Liver (tissue), 8 donors: ENCODE measurements at regions not wholly inside any gene's neighbourhood (a gene's known extent, or its start where the extent isn't known, plus 50 kb on each side); places are given as distances from the start of the nearest gene placed in this dataset.

Experiments used
- DNase-seq: peaks from one replicate; pipeline ENCODE4 v3.0.0-alpha.2; 2017; ENCODE audit warnings: low spot score
- H3K27ac ChIP-seq, 2 donors: one replicate each; pipeline ENCODE4 v1.7.0; 2013; ENCODE audit warnings: inconsistent platforms in 2 of 2, low read length in 2 of 2, control low read depth in 1 of 2, low read depth in 1 of 2, mild to moderate bottlenecking in 1 of 2
- H3K27me3 ChIP-seq, 4 donors: one replicate each; pipeline versions ENCODE4 v1.6.1 to v1.7.0; 2013; ENCODE audit warnings: low read length in 3 of 4, inconsistent platforms in 1 of 4, mild to moderate bottlenecking in 1 of 4, moderate library complexity in 1 of 4; ENCODE audit not compliant: control insufficient read depth in 4 of 4, insufficient read depth in 4 of 4
- H3K36me3 ChIP-seq, 4 donors: one replicate each; pipeline versions ENCODE4 v1.6.1 to v1.7.0; 2013; ENCODE audit warnings: low read length in 3 of 4, mild to moderate bottlenecking in 3 of 4, low read depth in 1 of 4, moderate library complexity in 1 of 4; ENCODE audit not compliant: control insufficient read depth in 4 of 4, insufficient read depth in 3 of 4
- H3K4me1 ChIP-seq, 4 donors: one replicate each; pipeline versions ENCODE4 v1.6.1 to v1.7.0; 2013; ENCODE audit warnings: low read length in 3 of 4, mild to moderate bottlenecking in 3 of 4, moderate library complexity in 1 of 4; ENCODE audit not compliant: control insufficient read depth in 4 of 4, insufficient read depth in 4 of 4
- H3K4me3 ChIP-seq, 3 donors: one replicate each; pipeline versions ENCODE4 v1.6.1 to v1.7.0; 2013; ENCODE audit warnings: low read length in 3 of 3, control low read depth in 1 of 3, low read depth in 1 of 3, mild to moderate bottlenecking in 1 of 3
- H3K9ac ChIP-seq, 2 donors: one replicate each; pipeline ENCODE4 v1.7.0; 2013; ENCODE audit warnings: low read length in 2 of 2, mild to moderate bottlenecking in 2 of 2, moderate library complexity in 2 of 2, control low read depth in 1 of 2, low read depth in 1 of 2
- H3K9me3 ChIP-seq, 4 donors: one replicate each; pipeline versions ENCODE4 v1.6.1 to v1.7.0; 2013; ENCODE audit warnings: low read length in 3 of 4; ENCODE audit not compliant: control insufficient read depth in 4 of 4
- ATF3 ChIP-seq: IDR thresholded peaks from 2 replicates; pipeline ENCODE4 v1.6.1; 2016; ENCODE audit warnings: antibody characterized with exemption
- EGR1 ChIP-seq, 2 donors: IDR thresholded peaks; 2 replicates each; pipeline ENCODE4 v1.6.1; 2016 to 2018; ENCODE audit warnings: antibody characterized with exemption in 2 of 2, low read depth in 2 of 2
- FOXA1 ChIP-seq: IDR thresholded peaks from 2 replicates; pipeline ENCODE4 v1.6.1; 2016; ENCODE audit warnings: antibody characterized with exemption
- FOXA2 ChIP-seq: IDR thresholded peaks from 2 replicates; pipeline ENCODE4 v1.6.1; 2016; ENCODE audit warnings: antibody characterized with exemption
- HNF4A ChIP-seq, 2 donors: conservative IDR thresholded peaks; 2 replicates each; pipeline ENCODE4 v1.6.1; 2016; ENCODE audit warnings: antibody characterized with exemption in 2 of 2, mild to moderate bottlenecking in 2 of 2
- HNF4G ChIP-seq: IDR thresholded peaks from 2 replicates; pipeline ENCODE4 v1.6.1; 2016; ENCODE audit warnings: antibody characterized with exemption
- JUND ChIP-seq, 2 donors: IDR thresholded peaks; 2 replicates each; pipeline ENCODE4 v1.6.1; 2016; ENCODE audit warnings: antibody characterized with exemption in 2 of 2
- NR2F2 ChIP-seq: IDR thresholded peaks from 2 replicates; pipeline ENCODE4 v1.6.1; 2016; ENCODE audit warnings: antibody characterized with exemption
- RAD21 ChIP-seq, 2 donors: IDR thresholded peaks; 2 replicates each; pipeline ENCODE4 v1.6.1; 2016; ENCODE audit warnings: antibody characterized with exemption in 2 of 2, mild to moderate bottlenecking in 2 of 2
- REST ChIP-seq: IDR thresholded peaks from 2 replicates; pipeline ENCODE4 v1.6.1; 2016; ENCODE audit warnings: antibody characterized with exemption, mild to moderate bottlenecking
- RXRA ChIP-seq, 2 donors: IDR thresholded peaks; 2 replicates each; pipeline ENCODE4 v1.6.1; 2017 to 2018; ENCODE audit warnings: antibody characterized with exemption in 2 of 2, mild to moderate bottlenecking in 1 of 2
- TAF1 ChIP-seq: conservative IDR thresholded peaks from 2 replicates; pipeline ENCODE4 v1.6.1; 2016; ENCODE audit warnings: antibody characterized with exemption, mild to moderate bottlenecking
- YY1 ChIP-seq: IDR thresholded peaks from 2 replicates; pipeline ENCODE4 v1.6.1; 2016; ENCODE audit warnings: antibody characterized with exemption, mild to moderate bottlenecking
- ZBTB33 ChIP-seq: IDR thresholded peaks from 2 replicates; pipeline ENCODE4 v1.6.1; 2016; ENCODE audit warnings: antibody characterized with exemption
- WGBS: extraction: QIAGEN DNeasy Blood & Tissue Kit; methylation state at CpG from one replicate; pipeline ENCODE4 v1.1.7; 2013; 5-methylcytosine and 5-hydroxymethylcytosine counted together
- TF ChIP-seq, protein P1 (sequence below): IDR thresholded peaks from 2 replicates; pipeline ENCODE4 v1.6.1; 2016; ENCODE audit warnings: antibody characterized with exemption
- TF ChIP-seq, protein P2 (sequence below): fragments of 150-350 bp; IDR thresholded peaks from 2 replicates; pipeline ENCODE4 v1.5.1; 2017; ENCODE audit warnings: improper control_type of control experiment, low read depth, low read length; ENCODE audit not compliant: missing input control
- donor health status: healthy.
- donor health status: healthy.
- donor health status: healthy.
- donor health status: healthy.
- donor health status: healthy.

- no peaks in the 10 kb centered on the region for H3K9me3 ChIP-seq
- no peak for TF ChIP-seq HNF4G
- TF ChIP-seq REST, result no peak
- TF ChIP-seq, protein P1, sequence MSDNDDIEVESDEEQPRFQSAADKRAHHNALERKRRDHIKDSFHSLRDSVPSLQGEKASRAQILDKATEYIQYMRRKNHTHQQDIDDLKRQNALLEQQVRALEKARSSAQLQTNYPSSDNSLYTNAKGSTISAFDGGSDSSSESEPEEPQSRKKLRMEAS, result no peak
- no peak for TF ChIP-seq RXRA (IDR thresholded peaks at IDR 0.05)
- no peak for TF ChIP-seq FOXA1
- TF ChIP-seq, protein P2, sequence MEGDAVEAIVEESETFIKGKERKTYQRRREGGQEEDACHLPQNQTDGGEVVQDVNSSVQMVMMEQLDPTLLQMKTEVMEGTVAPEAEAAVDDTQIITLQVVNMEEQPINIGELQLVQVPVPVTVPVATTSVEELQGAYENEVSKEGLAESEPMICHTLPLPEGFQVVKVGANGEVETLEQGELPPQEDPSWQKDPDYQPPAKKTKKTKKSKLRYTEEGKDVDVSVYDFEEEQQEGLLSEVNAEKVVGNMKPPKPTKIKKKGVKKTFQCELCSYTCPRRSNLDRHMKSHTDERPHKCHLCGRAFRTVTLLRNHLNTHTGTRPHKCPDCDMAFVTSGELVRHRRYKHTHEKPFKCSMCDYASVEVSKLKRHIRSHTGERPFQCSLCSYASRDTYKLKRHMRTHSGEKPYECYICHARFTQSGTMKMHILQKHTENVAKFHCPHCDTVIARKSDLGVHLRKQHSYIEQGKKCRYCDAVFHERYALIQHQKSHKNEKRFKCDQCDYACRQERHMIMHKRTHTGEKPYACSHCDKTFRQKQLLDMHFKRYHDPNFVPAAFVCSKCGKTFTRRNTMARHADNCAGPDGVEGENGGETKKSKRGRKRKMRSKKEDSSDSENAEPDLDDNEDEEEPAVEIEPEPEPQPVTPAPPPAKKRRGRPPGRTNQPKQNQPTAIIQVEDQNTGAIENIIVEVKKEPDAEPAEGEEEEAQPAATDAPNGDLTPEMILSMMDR, result no peak
- no peak for TF ChIP-seq RAD21 (IDR thresholded peaks at IDR 0.05)
- no peak for TF ChIP-seq EGR1 (IDR thresholded peaks at IDR 0.05; ENCODE audit: low read depth in 2 of 2)
- TF ChIP-seq NR2F2, result no peak
- TF ChIP-seq ATF3, result no peak
- H3K27ac ChIP-seq, result no peak overlapping the region
- H3K4me3 ChIP-seq, result no peak overlapping the region
- no peaks in the 10 kb centered on the region for H3K27me3 ChIP-seq
- 90% methylated on average over 10 of the region's 10 CpGs for WGBS
- no peaks in the 10 kb centered on the region for H3K36me3 ChIP-seq
- peaks cover 0 to 23% (median 15%) of the 10 kb centered on the region in 4 donors for H3K4me1 ChIP-seq
- no peak for DNase-seq
- no peak overlapping the region for H3K9ac ChIP-seq
Observed at GRCh38 chr2:120513776-120514357, 167.9 kb downstream of the INHBB start.

GRCh38 chr2:120514521-120514920, 168.6 kb downstream of the INHBB start:
- no peak overlapping the region for H3K27ac ChIP-seq
- 93% methylated on average over 8 of the region's 8 CpGs for WGBS
- no peak for DNase-seq
- no peak overlapping the region for H3K4me3 ChIP-seq
- no peaks in the 10 kb centered on the region for H3K36me3 ChIP-seq
- H3K9me3 ChIP-seq, result no peaks in the 10 kb centered on the region
- H3K4me1 ChIP-seq, result peaks cover 0 to 23% (median 15%) of the 10 kb centered on the region in 4 donors
- H3K27me3 ChIP-seq, result no peaks in the 10 kb centered on the region
- H3K9ac ChIP-seq, result no peak overlapping the region
- TF ChIP-seq, protein P2, result no peak
- TF ChIP-seq REST (no peak), YY1 (no peak), FOXA2 (no peak), FOXA1 (no peak), RXRA (IDR thresholded peaks at IDR 0.05) (no peak), HNF4G (no peak), TAF1 (no peak), JUND (IDR thresholded peaks at IDR 0.05) (no peak), ATF3 (no peak), NR2F2 (no peak), RAD21 (IDR thresholded peaks at IDR 0.05) (no peak), ZBTB33 (no peak), HNF4A (conservative IDR thresholded peaks at IDR 0.05) (no peak)
- TF ChIP-seq, protein P1, result no peak
